ENCODE measurements at regions not wholly inside any gene's neighbourhood (a gene's known extent, or its start where the extent isn't known, plus 50 kb on each side); places are given as distances from the start of the nearest gene placed in this dataset.
A peak's percentile ranks its signal among the peaks of the same experiment; 100 is the strongest.

DNA sequence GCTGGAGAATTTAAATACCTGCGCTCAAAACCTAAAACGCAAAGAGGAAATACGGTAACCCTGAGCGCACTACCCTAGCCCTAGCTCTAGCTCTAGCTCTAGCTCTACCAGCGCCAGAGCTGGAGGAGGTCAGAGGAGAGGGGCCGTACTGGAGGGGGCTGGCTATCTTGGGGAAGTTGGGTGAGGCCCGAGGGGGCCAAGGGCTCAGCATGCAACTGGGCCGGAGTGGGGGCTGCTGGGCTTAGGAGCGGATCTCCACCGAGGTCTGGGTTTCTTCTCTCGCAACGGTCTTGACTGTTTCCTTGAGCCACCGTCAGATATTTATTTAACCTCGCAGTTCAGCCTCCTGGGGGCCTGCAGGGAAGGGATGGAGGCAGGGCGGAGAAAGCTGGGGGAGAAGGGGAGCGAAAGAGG is 91.0 kb downstream of the NCR2 start:
- no peak overlapping the region for H3K4me3 ChIP-seq (ENCODE audit: low read depth, low read length)
- TF ChIP-seq POLR2A (IDR thresholded peaks at IDR 0.05; ENCODE audit: extremely low read depth, insufficient read length), result no peak
- TF ChIP-seq, protein P1, sequence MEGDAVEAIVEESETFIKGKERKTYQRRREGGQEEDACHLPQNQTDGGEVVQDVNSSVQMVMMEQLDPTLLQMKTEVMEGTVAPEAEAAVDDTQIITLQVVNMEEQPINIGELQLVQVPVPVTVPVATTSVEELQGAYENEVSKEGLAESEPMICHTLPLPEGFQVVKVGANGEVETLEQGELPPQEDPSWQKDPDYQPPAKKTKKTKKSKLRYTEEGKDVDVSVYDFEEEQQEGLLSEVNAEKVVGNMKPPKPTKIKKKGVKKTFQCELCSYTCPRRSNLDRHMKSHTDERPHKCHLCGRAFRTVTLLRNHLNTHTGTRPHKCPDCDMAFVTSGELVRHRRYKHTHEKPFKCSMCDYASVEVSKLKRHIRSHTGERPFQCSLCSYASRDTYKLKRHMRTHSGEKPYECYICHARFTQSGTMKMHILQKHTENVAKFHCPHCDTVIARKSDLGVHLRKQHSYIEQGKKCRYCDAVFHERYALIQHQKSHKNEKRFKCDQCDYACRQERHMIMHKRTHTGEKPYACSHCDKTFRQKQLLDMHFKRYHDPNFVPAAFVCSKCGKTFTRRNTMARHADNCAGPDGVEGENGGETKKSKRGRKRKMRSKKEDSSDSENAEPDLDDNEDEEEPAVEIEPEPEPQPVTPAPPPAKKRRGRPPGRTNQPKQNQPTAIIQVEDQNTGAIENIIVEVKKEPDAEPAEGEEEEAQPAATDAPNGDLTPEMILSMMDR (IDR thresholded peaks at IDR 0.05; ENCODE audit: low read depth, low read length), result no peak
- no peak for TF ChIP-seq MYC (IDR thresholded peaks at IDR 0.05; ENCODE audit: low read depth, low read length)
- TF ChIP-seq, protein P2, sequence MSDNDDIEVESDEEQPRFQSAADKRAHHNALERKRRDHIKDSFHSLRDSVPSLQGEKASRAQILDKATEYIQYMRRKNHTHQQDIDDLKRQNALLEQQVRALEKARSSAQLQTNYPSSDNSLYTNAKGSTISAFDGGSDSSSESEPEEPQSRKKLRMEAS (IDR thresholded peaks at IDR 0.05; ENCODE audit: low read depth, low read length), result no peak
- peak; percentile 75 for DNase-seq (ENCODE audit: low read depth)

DNA sequence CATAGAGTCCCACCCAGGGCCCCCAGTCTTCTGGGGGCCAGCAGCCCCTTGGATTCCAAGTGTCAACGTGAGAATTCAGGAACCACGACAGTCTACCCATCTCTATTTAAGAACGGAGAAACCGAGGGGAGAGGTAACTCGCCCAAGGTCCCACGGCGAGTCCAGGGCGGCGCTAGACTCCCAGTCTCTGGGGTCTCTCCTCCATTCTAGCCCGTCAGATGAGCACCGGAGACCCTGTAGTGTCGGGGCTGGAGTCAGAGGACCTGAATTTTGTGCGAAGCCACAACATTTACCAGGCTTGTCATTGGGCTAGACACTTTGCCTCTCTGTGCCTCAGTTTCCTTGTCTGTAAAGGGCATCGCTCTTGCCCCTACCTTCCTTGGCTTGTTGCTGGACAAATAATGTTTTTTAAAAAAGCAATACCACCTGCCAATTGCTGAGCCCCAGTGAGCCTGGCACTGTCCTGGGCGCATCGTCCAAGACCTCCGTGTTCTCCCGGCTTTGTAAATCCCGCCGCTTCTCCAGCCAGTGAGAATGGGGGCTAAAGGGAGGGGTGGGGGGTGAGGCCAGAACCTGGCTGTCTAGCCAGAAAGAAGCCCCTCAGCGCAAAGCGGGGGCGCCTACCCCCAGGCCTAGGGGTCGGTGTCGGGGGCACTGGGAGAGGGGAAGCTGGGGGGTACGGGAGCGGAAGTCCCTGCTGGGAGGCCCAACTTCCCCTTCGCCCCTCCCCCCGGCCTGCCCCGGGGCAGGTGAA is 91.7 kb downstream of the NCR2 start:
- DNase-seq (ENCODE audit: low read depth), result peak; percentile 32
- TF ChIP-seq POLR2A (IDR thresholded peaks at IDR 0.05; ENCODE audit: extremely low read depth, insufficient read length), result no peak
- TF ChIP-seq, protein P2 (IDR thresholded peaks at IDR 0.05; ENCODE audit: low read depth, low read length), result no peak; the same call in 1 of the 2 replicates
- no peak for TF ChIP-seq MYC (IDR thresholded peaks at IDR 0.05; ENCODE audit: low read depth, low read length)
- TF ChIP-seq, protein P1 (IDR thresholded peaks at IDR 0.05; ENCODE audit: low read depth, low read length), result no peak
- H3K4me3 ChIP-seq (ENCODE audit: low read depth, low read length), result no peak overlapping the region

DNA sequence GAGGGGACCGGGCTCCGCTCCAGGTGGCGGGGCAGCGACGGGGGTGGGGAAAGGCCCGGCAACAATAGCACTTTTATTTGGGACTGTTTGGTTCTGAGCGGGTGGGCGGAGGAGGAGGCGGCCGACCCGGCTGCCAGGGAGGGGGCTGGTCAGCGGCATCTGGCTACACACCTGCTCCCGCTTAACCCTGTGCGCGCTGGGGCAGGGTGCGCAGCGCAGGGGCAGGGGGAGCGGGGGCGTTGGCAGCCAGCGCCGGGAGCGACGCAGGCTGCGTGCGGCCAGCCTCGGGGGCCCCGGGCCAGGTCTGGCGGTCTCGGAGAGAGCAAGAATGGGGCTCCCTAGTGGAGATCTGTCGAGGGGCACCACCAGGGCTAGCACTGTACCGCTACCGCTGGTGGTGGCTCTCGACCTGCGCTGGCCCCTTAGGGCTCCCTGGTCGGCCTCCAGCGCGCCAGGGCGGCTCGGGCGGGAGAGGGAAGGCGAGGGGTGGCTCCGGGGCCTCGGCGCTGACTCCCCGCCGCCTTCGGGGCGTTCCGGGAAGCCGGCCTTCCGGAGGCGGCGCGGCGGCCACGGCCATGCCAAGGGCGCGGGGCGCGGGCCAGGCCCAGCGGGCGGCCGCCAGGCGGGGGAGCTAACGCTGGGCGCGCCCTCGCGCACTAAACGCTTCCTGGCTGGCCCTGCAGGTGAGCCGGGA is 92.4 kb downstream of the NCR2 start:
- TF ChIP-seq POLR2A (IDR thresholded peaks at IDR 0.05; ENCODE audit: extremely low read depth, insufficient read length) (no peak), MYC (IDR thresholded peaks at IDR 0.05; ENCODE audit: low read depth, low read length) (no peak)
- TF ChIP-seq, protein P1 (IDR thresholded peaks at IDR 0.05; ENCODE audit: low read depth, low read length), result peak; percentile 9
- TF ChIP-seq, protein P2 (IDR thresholded peaks at IDR 0.05; ENCODE audit: low read depth, low read length), result 0 out of 2 replicates have a peak, but pooled peaks have one; percentile 1
- H3K4me3 ChIP-seq (ENCODE audit: low read depth, low read length), result peak overlapping the region; percentile 15
- peak; percentile 65 for DNase-seq (ENCODE audit: low read depth)

DNA sequence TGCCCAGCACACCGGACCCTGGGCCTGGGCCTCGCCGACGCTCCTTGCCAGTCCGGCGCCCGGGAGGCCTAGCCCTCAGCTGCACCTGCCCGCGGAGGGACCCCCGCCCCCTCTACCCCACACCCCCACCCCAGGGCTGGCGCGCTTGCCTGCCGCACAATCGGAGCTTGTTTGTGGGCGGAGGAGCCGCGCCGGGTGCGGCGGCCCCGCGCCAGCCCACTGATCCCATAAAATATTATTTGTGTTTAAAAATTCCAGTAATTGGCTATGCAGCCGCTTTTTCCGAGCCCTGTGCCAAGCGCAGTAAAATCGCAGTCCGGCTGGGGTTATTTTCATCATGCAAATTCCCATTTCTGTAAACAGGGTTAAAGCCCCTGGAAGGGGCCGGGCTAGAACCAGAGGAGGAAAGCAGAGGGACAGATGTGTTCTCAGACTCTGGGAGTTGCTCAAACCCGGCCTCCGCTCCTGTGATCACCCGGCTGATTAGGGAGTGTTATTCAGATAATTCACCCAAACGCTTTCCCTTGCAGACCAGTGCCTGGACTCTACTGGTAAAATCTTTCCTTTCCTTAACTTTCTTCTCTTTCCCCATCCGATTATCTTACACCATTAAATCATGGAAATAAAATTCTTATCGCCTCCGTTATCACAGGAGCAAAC is 93.1 kb downstream of the NCR2 start:
- H3K4me3 ChIP-seq (ENCODE audit: low read depth, low read length), result no peak overlapping the region
- TF ChIP-seq POLR2A (IDR thresholded peaks at IDR 0.05; ENCODE audit: extremely low read depth, insufficient read length), result no peak
- peak; percentile 43 for DNase-seq (ENCODE audit: low read depth)

DNA sequence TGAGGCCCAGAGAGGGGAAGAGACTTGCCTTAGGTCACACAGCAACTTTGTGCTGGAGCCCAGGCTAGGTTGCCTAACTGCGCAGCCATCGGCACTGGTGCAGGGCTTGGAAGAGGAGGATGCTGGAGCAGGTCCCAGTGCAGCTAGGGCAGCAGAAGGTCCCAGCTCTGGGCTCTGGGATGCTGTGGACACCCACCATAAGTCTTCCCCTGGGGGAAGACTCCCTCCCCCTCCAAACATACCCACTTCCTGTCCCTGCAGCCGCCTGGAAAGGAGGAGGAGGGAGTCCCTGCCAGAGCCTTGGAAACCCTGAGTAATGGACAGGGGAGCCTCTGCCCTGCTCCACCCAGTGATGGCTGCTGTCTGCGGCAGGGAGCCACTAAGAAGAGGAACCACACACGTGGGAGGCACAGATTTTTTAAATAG is 93.6 kb downstream of the NCR2 start:
- DNase-seq (ENCODE audit: low read depth), result peak; percentile 88
- no peak overlapping the region for H3K4me3 ChIP-seq (ENCODE audit: low read depth, low read length)
- TF ChIP-seq, protein P2 (IDR thresholded peaks at IDR 0.05; ENCODE audit: low read depth, low read length), result peak; percentile 72
- TF ChIP-seq, protein P1 (IDR thresholded peaks at IDR 0.05; ENCODE audit: low read depth, low read length), result no peak

Measured in NB4 (cell line).